ENCODE measurements at regions not wholly inside any gene's neighbourhood (a gene's known extent, or its start where the extent isn't known, plus 50 kb on each side); places are given as distances from the start of the nearest gene placed in this dataset.

- H3K9me3 Mint-ChIP-seq: peaks cover 2 to 8% of the 10 kb centered on the region in 2 donors
- no peaks in the 10 kb centered on the region for H3K4me1 Mint-ChIP-seq
- H3K27ac Mint-ChIP-seq: no peak overlapping the region
- DNase-seq (no peak), ATAC-seq (no peak)
- peaks cover 4% of the 10 kb centered on the region for H3K27me3 Mint-ChIP-seq
- no peak overlapping the region for H3K4me3 Mint-ChIP-seq
Observed at GRCh38 chr4:53821179-53821851, 230.0 kb upstream of the LNX1 start.

- no peak overlapping the region for H3K4me3 Mint-ChIP-seq
- no peaks in the 10 kb centered on the region for H3K9me3 Mint-ChIP-seq
- H3K4me1 Mint-ChIP-seq: no peaks in the 10 kb centered on the region
- ATAC-seq (no peak), DNase-seq (no peak)
- H3K27ac Mint-ChIP-seq: no peak overlapping the region
- peaks cover 15% of the 10 kb centered on the region for H3K27me3 Mint-ChIP-seq
Observed at GRCh38 chr4:53818104-53818503, 226.8 kb upstream of the LNX1 start.

DNA sequence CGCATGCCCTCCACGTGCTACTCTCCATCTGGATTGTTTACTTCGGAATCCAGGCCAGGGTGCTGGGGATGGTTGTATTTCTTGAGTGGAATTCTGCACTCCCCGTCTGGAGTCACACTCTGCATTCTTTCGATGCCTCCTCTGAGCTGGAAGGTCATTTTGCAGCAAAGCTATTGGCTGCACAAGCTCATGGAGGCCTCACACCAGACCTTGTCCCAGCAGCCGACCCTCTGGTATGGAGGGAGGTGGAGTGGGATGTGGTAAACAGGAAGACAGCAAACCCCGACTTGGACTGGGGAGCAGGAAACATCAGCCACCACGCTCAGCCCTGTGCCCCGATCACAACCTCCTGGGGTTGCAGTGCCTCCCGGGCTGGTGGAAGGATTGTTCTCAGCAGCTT lies 225.3 kb upstream of the LNX1 start:
- Mint-ChIP-seq H3K4me1 (no peaks in the 10 kb centered on the region), H3K27me3 (peaks cover 15% of the 10 kb centered on the region), H3K9me3 (no peaks in the 10 kb centered on the region), H3K27ac (no peak overlapping the region), H3K4me3 (no peak overlapping the region)
- DNase-seq: no peak
- ATAC-seq: no peak

DNA sequence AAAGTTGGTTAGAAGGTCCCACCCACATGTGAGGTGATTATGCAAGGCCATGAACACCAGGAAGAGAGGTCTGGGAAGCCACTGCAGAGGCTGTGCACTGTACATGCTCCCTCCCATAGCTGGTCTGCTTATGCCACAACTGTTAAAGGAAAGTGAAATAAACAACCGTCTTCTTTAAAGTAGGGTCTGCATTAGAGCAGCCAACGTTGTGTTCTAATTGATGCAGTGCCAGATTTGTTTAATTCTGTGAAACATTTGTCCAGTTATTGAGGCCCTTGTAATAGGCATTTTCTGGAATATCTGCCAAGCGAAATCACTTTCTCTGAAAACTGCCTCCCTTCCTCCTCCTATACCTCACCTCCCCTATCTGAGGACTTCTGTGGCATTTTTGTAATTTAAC lies 224.0 kb upstream of the LNX1 start:
- DNase-seq (no peak), ATAC-seq (no peak)
- Mint-ChIP-seq H3K4me1 (no peaks in the 10 kb centered on the region), H3K9me3 (no peaks in the 10 kb centered on the region), H3K27ac (no peak overlapping the region), H3K27me3 (peaks cover 22% of the 10 kb centered on the region), H3K4me3 (no peak overlapping the region)

GRCh38 chr4:53813998-53814397 lies 222.7 kb upstream of the LNX1 start:
- Mint-ChIP-seq H3K27me3 (peaks cover 22% of the 10 kb centered on the region), H3K4me3 (no peak overlapping the region), H3K9me3 (no peaks in the 10 kb centered on the region), H3K4me1 (no peaks in the 10 kb centered on the region), H3K27ac (no peak overlapping the region)
- DNase-seq (no peak), ATAC-seq (no peak)

GRCh38 chr4:53810643-53811042 lies 219.4 kb upstream of the LNX1 start:
- H3K4me3 Mint-ChIP-seq: no peak overlapping the region
- no peak overlapping the region for H3K27ac Mint-ChIP-seq
- no peak for DNase-seq
- H3K27me3 Mint-ChIP-seq: peaks cover 12% of the 10 kb centered on the region
- ATAC-seq: no peak
- H3K9me3 Mint-ChIP-seq: no peaks in the 10 kb centered on the region
- no peaks in the 10 kb centered on the region for H3K4me1 Mint-ChIP-seq

- DNase-seq: no peak
- ATAC-seq: no peak
- Mint-ChIP-seq H3K27me3 (peaks cover 7% of the 10 kb centered on the region), H3K9me3 (no peaks in the 10 kb centered on the region), H3K4me1 (no peaks in the 10 kb centered on the region), H3K27ac (no peak overlapping the region), H3K4me3 (no peak overlapping the region)
Observed at GRCh38 chr4:53809816-53810215, 218.5 kb upstream of the LNX1 start.

DNA sequence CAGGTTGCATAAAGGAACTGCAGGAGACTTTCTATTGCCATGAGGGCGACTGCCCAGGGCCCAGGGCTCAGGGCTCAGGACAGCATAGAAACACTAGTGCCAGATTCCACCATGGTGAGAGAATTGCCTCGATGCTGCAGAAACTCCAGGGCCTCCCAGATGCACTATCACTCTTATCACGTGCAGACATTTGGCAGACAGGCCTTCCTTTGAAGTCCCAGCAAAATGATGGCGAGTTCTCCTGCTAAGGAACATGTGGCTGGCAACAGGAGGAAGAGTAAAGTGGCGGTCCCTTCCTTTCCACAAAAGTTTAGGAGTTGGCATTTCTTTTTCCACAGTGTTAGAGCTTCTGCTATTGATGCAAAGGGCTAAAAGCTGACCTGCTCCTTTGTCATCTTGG lies 214.0 kb upstream of the LNX1 start:
- H3K27ac Mint-ChIP-seq: no peak overlapping the region

DNA sequence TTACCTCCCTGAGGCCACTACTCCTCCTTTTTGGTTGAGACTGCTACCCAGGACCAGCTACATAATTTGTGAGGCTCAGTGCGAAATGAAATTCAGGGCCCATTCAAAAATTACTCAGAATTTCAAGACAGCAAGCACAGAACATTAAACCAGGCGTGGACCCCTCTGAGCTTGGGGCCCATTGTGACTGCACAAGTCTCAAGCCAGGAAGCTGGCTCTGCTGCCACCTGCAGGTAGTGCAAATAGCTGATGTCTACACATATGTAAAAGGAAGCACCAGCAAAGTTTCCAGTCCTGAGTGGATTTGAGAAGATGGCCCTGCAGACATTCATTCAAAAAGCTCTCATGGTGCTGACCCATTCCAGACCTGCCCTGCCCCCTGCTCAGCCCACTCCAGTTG lies 213.4 kb upstream of the LNX1 start:
- ATAC-seq (no peak), DNase-seq (peak; percentile 1 to 11)
- H3K4me1 Mint-ChIP-seq: no peaks in the 10 kb centered on the region
- no peaks in the 10 kb centered on the region for H3K27me3 Mint-ChIP-seq
- H3K9me3 Mint-ChIP-seq: no peaks in the 10 kb centered on the region
- H3K4me3 Mint-ChIP-seq: no peak overlapping the region
- no peak overlapping the region for H3K27ac Mint-ChIP-seq

More for the DNA sequence above, 214.0 kb upstream of the LNX1 start:
- DNase-seq (no peak), ATAC-seq (no peak)
- no peaks in the 10 kb centered on the region for H3K9me3 Mint-ChIP-seq
- H3K27me3 Mint-ChIP-seq: no peaks in the 10 kb centered on the region
- H3K4me3 Mint-ChIP-seq: no peak overlapping the region
- no peaks in the 10 kb centered on the region for H3K4me1 Mint-ChIP-seq

GRCh38 chr4:53802500-53802899 lies 211.2 kb upstream of the LNX1 start:
- no peak for ATAC-seq
- H3K27ac Mint-ChIP-seq: no peak overlapping the region
- no peaks in the 10 kb centered on the region for H3K4me1 Mint-ChIP-seq
- H3K4me3 Mint-ChIP-seq: no peak overlapping the region
- no peak for DNase-seq
- peaks cover under 1% of the 10 kb centered on the region for H3K27me3 Mint-ChIP-seq
- H3K9me3 Mint-ChIP-seq: no peaks in the 10 kb centered on the region

DNA sequence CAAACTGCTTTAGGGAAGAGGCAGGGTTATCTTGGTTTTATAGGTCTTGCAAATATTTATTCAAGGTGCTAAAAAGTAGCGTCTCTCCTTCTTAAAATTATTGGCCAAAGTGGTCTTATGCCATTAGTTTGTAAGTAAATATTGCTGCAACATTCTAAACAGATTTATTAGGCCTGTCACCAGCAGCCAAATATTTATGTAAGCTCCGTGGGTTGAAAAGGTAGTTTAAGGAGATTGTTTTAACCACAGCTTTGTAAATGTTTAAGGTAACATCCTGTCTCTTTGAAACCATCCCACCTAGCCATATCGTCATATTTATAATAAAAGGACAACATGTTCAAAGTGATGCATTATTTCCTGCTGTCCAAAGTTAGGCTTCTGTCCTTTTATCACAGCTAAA lies 210.1 kb upstream of the LNX1 start:
- Mint-ChIP-seq H3K4me3 (no peak overlapping the region), H3K4me1 (no peaks in the 10 kb centered on the region), H3K9me3 (no peaks in the 10 kb centered on the region), H3K27ac (no peak overlapping the region), H3K27me3 (peaks cover 5% of the 10 kb centered on the region)
- ATAC-seq: no peak
- DNase-seq: no peak

DNA sequence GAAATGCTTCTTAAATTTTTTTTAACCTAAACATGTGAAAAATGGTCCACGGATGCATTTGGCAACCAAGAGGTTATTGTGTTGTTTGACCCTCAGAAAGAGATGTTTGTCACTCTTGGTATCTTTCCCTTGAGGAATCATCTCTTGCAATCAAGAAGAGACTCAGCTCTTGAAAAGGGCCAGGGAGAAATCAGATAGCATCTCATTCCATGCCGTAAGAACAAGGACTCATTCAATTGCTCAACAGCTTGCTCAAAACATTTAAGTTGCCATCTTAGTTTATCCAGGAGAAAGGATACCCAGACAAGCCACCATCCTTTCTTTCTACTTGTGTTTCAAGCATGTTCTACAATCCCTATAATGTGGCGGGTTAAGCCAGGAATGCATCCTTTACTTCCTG lies 209.5 kb upstream of the LNX1 start:
- Mint-ChIP-seq H3K9me3 (no peaks in the 10 kb centered on the region), H3K4me3 (no peak overlapping the region), H3K4me1 (no peaks in the 10 kb centered on the region), H3K27ac (no peak overlapping the region), H3K27me3 (peaks cover 7% of the 10 kb centered on the region)
- DNase-seq: no peak
- no peak for ATAC-seq

DNA sequence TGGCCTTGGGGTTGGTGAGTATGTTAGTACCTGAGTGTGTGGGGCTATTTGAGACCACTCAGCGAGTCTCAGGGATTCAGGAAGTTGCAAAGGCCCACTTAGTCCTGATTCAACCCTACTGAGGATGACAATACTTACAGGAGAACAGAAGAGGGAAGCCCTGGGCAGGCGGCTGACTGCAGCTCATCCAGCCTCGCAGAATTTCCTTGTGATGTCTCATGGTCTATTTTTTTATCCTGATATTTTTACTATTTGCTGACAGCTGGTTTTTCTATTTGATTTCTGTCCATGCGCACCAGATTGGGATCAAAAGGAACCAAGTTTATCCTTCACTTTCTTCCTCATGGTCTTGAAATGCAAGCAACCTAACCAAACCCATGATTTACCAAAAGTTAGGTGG lies 201.8 kb upstream of the LNX1 start:
- DNase-seq: no peak
- ATAC-seq: no peak
- H3K27ac Mint-ChIP-seq: no peak overlapping the region
- peaks cover 45% of the 10 kb centered on the region for H3K27me3 Mint-ChIP-seq
- H3K4me3 Mint-ChIP-seq: no peak overlapping the region
- no peaks in the 10 kb centered on the region for H3K4me1 Mint-ChIP-seq
- no peaks in the 10 kb centered on the region for H3K9me3 Mint-ChIP-seq

GRCh38 chr4:53790286-53790685 lies 199.0 kb upstream of the LNX1 start:
- no peaks in the 10 kb centered on the region for H3K4me1 Mint-ChIP-seq
- no peak overlapping the region for H3K4me3 Mint-ChIP-seq
- H3K27me3 Mint-ChIP-seq: peaks cover 33% of the 10 kb centered on the region
- no peaks in the 10 kb centered on the region for H3K9me3 Mint-ChIP-seq
- DNase-seq: no peak
- no peak for ATAC-seq
- H3K27ac Mint-ChIP-seq: no peak overlapping the region

DNA sequence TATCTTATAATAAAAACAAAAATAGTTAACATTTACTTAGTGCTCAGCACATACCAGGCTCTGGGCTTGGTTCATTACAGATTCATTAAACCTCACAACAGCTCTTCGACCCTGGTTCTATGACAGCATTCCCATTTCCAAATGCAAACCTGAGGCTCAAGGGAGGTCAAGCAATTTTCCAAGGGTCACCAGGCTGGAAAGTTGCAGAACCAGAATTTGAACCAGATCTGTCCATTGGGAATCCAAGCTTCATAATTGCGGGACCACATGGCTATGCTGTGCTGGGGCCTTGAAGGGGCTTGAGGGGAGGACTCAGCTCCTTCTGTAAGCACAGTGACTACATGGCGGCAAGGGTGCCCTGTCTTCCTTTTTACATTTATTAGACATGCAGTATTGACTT lies 197.3 kb upstream of the LNX1 start:
- no peak overlapping the region for H3K4me3 Mint-ChIP-seq
- no peaks in the 10 kb centered on the region for H3K4me1 Mint-ChIP-seq
- no peaks in the 10 kb centered on the region for H3K9me3 Mint-ChIP-seq
- DNase-seq (no peak), ATAC-seq (no peak)
- no peak overlapping the region for H3K27ac Mint-ChIP-seq
- peaks cover 27% of the 10 kb centered on the region for H3K27me3 Mint-ChIP-seq

- H3K27me3 Mint-ChIP-seq: peaks cover 27% of the 10 kb centered on the region
- ATAC-seq (no peak), DNase-seq (no peak)
- no peaks in the 10 kb centered on the region for H3K4me1 Mint-ChIP-seq
- no peak overlapping the region for H3K27ac Mint-ChIP-seq
- no peak overlapping the region for H3K4me3 Mint-ChIP-seq
- no peaks in the 10 kb centered on the region for H3K9me3 Mint-ChIP-seq
Observed at GRCh38 chr4:53788011-53788410, 196.7 kb upstream of the LNX1 start.

- Mint-ChIP-seq H3K4me3 (no peak overlapping the region), H3K9me3 (no peaks in the 10 kb centered on the region), H3K27me3 (peaks cover 29% of the 10 kb centered on the region), H3K27ac (no peak overlapping the region), H3K4me1 (no peaks in the 10 kb centered on the region)
- no peak for ATAC-seq
- DNase-seq: no peak
Observed at GRCh38 chr4:53786632-53787031, 195.3 kb upstream of the LNX1 start.
